ENCODE measurements at regions not wholly inside any gene's neighbourhood (a gene's known extent, or its start where the extent isn't known, plus 50 kb on each side); places are given as distances from the start of the nearest gene placed in this dataset.
A peak's percentile ranks its signal among the peaks of the same experiment; 100 is the strongest.

DNA sequence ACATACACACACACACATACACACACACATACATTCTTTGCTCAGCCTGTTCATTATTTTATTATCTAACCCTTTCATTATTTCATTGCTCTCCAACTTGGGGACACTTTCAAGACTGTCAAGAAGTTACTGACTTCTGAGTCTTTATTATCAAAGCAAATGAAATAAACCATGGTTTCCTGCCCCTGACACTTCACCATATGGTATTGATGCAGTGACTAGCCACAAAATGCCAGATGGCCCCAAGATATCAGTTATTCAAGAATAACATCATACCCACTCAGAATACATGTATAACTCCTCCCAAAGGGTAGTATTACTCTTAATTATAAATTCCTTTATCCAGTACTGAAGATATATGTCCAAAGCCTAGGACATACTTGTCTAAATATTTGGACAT is 197.3 kb downstream of the MRPL39 start:
- ATAC-seq (no peak), DNase-seq (no peak)
- no peaks in the 10 kb centered on the region for H3K27me3 ChIP-seq (ENCODE audit: control insufficient read depth in 2 of 2, insufficient read depth in 2 of 2, low read length in 2 of 2)
- intact Hi-C loops (cut with micrococcal nuclease) = no loop called here
- Mint-ChIP-seq H3K4me1 (peaks cover 0 to 6% (median 0%) of the 10 kb centered on the region in 7 donors), H3K27ac (no peak overlapping the region), H3K4me3 (no peak overlapping the region), H3K27me3 (peaks cover 0 to 8% (median 4%) of the 10 kb centered on the region in 5 donors), H3K36me3 (peaks cover 0 to 3% (median 0%) of the 10 kb centered on the region in 5 donors), H3K9me3 (peaks cover 0 to 5% (median 0%) of the 10 kb centered on the region in 11 donors)
- ChIA-PET CTCF (no interaction called here), POLR2A (no interaction called here)
- H3K4me1 ChIP-seq (ENCODE audit: control insufficient read depth in 2 of 2, insufficient read depth in 2 of 2, low read length in 2 of 2) = no peaks in the 10 kb centered on the region
- no peaks in the 10 kb centered on the region for H3K36me3 ChIP-seq (ENCODE audit: control insufficient read depth in 2 of 3, insufficient read depth in 3 of 3, low read length in 3 of 3)
- H3K27ac ChIP-seq (ENCODE audit: low read depth, low read length) = no peak overlapping the region
- H3K4me3 ChIP-seq (ENCODE audit: low read length) = no peak overlapping the region
- H3K9me3 ChIP-seq (ENCODE audit: control insufficient read depth in 2 of 3, low read length in 3 of 3) = no peaks in the 10 kb centered on the region

DNA sequence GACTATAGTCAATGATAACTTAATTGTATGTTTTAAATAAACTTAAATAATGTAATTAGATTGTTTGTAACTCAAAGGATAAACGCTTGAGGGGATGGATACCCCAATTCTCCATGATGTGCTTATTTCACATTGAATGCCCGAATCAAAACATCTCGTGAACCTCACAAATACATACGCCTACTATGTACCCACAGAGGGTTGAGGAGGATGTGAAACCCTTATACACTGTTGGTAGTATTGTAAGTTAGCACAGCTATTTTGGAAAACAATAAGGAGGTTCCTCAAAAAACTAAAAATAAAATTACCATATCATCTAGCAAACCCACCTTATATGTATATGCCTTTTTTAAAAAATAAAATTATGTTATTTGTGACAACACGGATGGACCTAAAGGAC is 198.6 kb downstream of the MRPL39 start:
- Histone ChIP-seq H3K27ac (ENCODE audit: low read depth, low read length) (no peak overlapping the region), H3K4me3 (ENCODE audit: low read length) (no peak overlapping the region), H3K9me3 (ENCODE audit: control insufficient read depth in 2 of 3, low read length in 3 of 3) (no peaks in the 10 kb centered on the region), H3K4me1 (ENCODE audit: control insufficient read depth in 2 of 2, insufficient read depth in 2 of 2, low read length in 2 of 2) (no peaks in the 10 kb centered on the region), H3K36me3 (ENCODE audit: control insufficient read depth in 2 of 3, insufficient read depth in 3 of 3, low read length in 3 of 3) (no peaks in the 10 kb centered on the region), H3K27me3 (ENCODE audit: control insufficient read depth in 2 of 2, insufficient read depth in 2 of 2, low read length in 2 of 2) (no peaks in the 10 kb centered on the region)
- POLR2A ChIA-PET = no interaction called here
- DNase-seq (no peak), ATAC-seq (no peak)
- Mint-ChIP-seq H3K4me3 (no peak overlapping the region), H3K4me1 (peaks cover 0 to 6% (median 0%) of the 10 kb centered on the region in 7 donors), H3K27ac (no peak overlapping the region), H3K9me3 (no peaks in the 10 kb centered on the region), H3K27me3 (peaks cover 0 to 6% (median 4%) of the 10 kb centered on the region in 5 donors), H3K36me3 (peaks cover 0 to under 1% (median 0%) of the 10 kb centered on the region in 5 donors)
- intact Hi-C loops (cut with micrococcal nuclease) = no loop called here
- CTCF ChIA-PET = no interaction called here

DNA sequence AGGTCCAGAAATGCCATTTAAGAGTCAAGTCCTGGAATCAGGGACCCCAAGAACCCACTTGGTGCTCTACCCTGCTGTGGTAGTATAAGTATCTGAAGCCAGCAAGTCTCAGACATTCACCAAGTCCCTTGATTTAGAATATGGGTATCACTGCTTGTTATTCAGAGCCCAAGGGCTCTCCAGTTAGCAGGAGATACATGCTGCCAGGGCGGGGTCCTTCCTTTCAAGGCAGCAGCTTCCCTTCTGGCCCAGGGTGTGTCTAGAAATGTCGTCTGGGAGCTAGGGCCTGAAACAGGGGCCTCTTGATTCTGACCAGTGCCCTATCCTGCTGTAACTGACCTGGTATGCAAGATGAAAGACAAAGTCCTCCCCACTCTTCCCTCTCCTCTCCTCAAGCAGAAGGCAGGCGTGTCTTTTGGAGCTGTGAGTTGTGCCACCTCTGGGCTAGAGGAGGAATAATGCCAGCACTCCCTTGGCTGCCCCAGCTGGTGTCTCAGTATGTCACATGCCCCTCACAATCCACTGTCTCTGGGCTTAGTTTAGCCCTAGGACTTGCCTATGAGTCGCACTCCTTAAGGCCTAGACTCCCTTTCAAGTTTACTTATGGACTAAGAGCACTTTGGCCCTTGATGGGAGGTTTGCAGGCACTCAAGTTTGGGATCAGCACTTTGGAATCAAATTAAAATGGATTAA is 200.2 kb downstream of the MRPL39 start:
- intact Hi-C loops (cut with micrococcal nuclease) = no loop called here
- ATAC-seq = no peak

DNA sequence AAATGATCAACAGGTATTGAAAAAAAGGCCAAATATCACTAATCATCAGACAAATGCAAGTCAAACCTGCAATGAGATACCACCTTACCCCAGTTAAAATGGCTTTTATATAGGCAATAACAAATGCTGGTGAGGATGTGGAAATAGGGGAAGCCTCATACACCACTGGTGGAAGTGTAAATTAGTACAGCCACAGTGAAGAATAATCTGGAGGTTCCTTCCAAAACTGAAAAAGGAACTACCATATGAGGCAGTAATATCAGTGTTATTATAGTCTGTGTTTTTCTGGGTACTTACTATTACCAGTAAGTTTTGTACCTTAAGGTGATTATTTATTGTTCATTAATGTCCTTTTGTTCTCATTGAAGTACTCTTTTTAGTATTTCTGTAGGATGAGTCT is 201.3 kb downstream of the MRPL39 start:
- CTCF ChIA-PET = no interaction called here
- no peak overlapping the region for H3K27ac ChIP-seq (ENCODE audit: low read depth, low read length)

More for the DNA sequence above, 200.2 kb downstream of the MRPL39 start:
- Histone ChIP-seq H3K4me3 (ENCODE audit: low read length) (no peak overlapping the region), H3K36me3 (ENCODE audit: control insufficient read depth in 2 of 3, insufficient read depth in 3 of 3, low read length in 3 of 3) (no peaks in the 10 kb centered on the region), H3K4me1 (ENCODE audit: control insufficient read depth in 2 of 2, insufficient read depth in 2 of 2, low read length in 2 of 2) (no peaks in the 10 kb centered on the region), H3K27me3 (ENCODE audit: control insufficient read depth in 2 of 2, insufficient read depth in 2 of 2, low read length in 2 of 2) (no peaks in the 10 kb centered on the region), H3K9me3 (ENCODE audit: control insufficient read depth in 2 of 3, low read length in 3 of 3) (no peaks in the 10 kb centered on the region), H3K27ac (ENCODE audit: low read depth, low read length) (no peak overlapping the region)
- ChIA-PET CTCF (no interaction called here), POLR2A (no interaction called here)
- Mint-ChIP-seq H3K4me1 (peaks cover 0 to 12% (median 0%) of the 10 kb centered on the region in 7 donors), H3K27me3 (peaks cover 0 to 6% (median 4%) of the 10 kb centered on the region in 5 donors), H3K36me3 (peaks cover 0 to 3% (median 0%) of the 10 kb centered on the region in 5 donors), H3K4me3 (no peak overlapping the region), H3K9me3 (peaks cover 0 to 2% (median 0%) of the 10 kb centered on the region in 11 donors), H3K27ac (no peak overlapping the region)
- no peak for DNase-seq

DNA sequence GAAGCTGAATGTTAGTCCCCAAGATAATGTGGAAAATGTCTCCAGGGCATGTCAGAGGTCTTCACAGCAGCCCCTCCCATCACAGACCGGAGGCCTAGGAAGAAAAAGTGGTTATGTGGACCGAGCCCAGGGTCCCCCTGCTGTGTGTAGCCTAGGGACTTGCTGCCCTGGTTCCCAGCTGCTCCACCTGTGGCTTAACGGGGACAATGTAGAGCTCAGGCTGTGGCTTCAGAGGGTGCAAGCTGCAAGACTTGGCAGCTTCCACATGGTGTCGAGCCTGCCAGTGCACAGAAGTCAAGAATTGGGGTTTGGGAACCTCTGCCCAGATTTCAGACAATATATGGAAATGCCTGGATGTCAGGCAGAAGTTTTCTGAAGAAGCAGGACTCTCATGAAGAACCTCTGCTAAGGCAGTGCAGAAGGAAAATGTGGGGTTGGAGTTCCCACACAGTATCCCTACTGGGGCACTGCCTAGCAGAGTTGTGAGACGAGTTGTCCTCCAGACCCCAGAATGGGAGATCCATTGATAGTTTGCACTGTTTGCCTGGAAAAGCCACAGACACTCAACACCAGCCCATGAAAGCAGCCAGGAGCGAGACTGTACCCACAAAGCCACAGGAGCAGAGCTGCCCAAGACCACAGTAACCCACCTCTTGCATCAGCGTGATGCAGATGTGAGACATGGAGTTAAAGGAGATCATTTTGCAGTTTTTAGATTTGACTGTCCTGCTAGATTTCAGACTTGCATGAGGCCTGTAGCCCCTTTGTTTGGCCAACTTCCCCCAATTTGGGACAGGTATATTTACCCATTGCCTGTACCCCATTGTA is 204.9 kb downstream of the MRPL39 start:
- H3K4me1 Mint-ChIP-seq = peaks cover 0 to 12% (median 0%) of the 10 kb centered on the region in 7 donors
- ATAC-seq = no peak
- intact Hi-C loops (cut with micrococcal nuclease) = no loop called here
- Histone ChIP-seq H3K4me3 (ENCODE audit: low read length) (no peak overlapping the region), H3K27ac (ENCODE audit: low read depth, low read length) (no peak overlapping the region), H3K4me1 (ENCODE audit: control insufficient read depth in 2 of 2, insufficient read depth in 2 of 2, low read length in 2 of 2) (no peaks in the 10 kb centered on the region), H3K36me3 (ENCODE audit: control insufficient read depth in 2 of 3, insufficient read depth in 3 of 3, low read length in 3 of 3) (no peaks in the 10 kb centered on the region), H3K9me3 (ENCODE audit: control insufficient read depth in 2 of 3, low read length in 3 of 3) (no peaks in the 10 kb centered on the region), H3K27me3 (ENCODE audit: control insufficient read depth in 2 of 2, insufficient read depth in 2 of 2, low read length in 2 of 2) (no peaks in the 10 kb centered on the region)
- no peak overlapping the region for H3K27ac Mint-ChIP-seq
- CTCF ChIA-PET = no interaction called here
- H3K4me3 Mint-ChIP-seq = no peak overlapping the region
- H3K9me3 Mint-ChIP-seq = peaks cover 0 to 3% (median 0%) of the 10 kb centered on the region in 11 donors
- peaks cover 0 to 6% (median 0%) of the 10 kb centered on the region in 5 donors for H3K27me3 Mint-ChIP-seq
- H3K36me3 Mint-ChIP-seq = peaks cover 0 to 3% (median 0%) of the 10 kb centered on the region in 5 donors
- DNase-seq = no peak
- POLR2A ChIA-PET = no interaction called here

More for the DNA sequence above, 201.3 kb downstream of the MRPL39 start:
- H3K9me3 Mint-ChIP-seq = peaks cover 0 to 3% (median 0%) of the 10 kb centered on the region in 11 donors
- ATAC-seq (peak; percentile 51), DNase-seq (no peak)
- peaks cover 0 to 12% (median 0%) of the 10 kb centered on the region in 7 donors for H3K4me1 Mint-ChIP-seq
- no peak overlapping the region for H3K27ac Mint-ChIP-seq
- no peak overlapping the region for H3K4me3 ChIP-seq (ENCODE audit: low read length)
- H3K4me3 Mint-ChIP-seq = no peak overlapping the region
- H3K27me3 ChIP-seq (ENCODE audit: control insufficient read depth in 2 of 2, insufficient read depth in 2 of 2, low read length in 2 of 2) = no peaks in the 10 kb centered on the region
- no peaks in the 10 kb centered on the region for H3K36me3 ChIP-seq (ENCODE audit: control insufficient read depth in 2 of 3, insufficient read depth in 3 of 3, low read length in 3 of 3)
- peaks cover 0 to 6% (median 0%) of the 10 kb centered on the region in 5 donors for H3K27me3 Mint-ChIP-seq
- peaks cover 0 to 3% (median 0%) of the 10 kb centered on the region in 5 donors for H3K36me3 Mint-ChIP-seq
- H3K4me1 ChIP-seq (ENCODE audit: control insufficient read depth in 2 of 2, insufficient read depth in 2 of 2, low read length in 2 of 2) = no peaks in the 10 kb centered on the region
- intact Hi-C loops (cut with micrococcal nuclease) = no loop called here
- H3K9me3 ChIP-seq (ENCODE audit: control insufficient read depth in 2 of 3, low read length in 3 of 3) = no peaks in the 10 kb centered on the region
- POLR2A ChIA-PET = no interaction called here

DNA sequence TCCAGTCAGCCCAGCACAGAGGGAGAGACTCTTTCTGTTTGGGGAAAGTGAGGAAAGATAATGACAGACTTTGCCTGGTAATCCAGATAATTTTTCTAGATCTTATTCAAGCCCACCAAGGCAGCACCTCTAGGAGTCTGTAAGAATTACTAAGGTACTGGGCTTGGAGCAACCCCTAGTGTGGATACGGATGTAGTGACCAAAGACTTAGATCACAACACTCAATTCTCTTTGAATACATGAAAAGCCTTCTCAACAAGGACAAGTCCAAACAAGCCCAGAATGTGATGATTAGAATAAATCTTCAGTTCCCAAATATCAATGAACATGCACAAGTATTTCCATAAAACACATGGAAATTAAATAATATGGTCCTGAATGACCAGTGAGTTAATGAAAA is 206.9 kb downstream of the MRPL39 start:
- no peaks in the 10 kb centered on the region for H3K36me3 ChIP-seq (ENCODE audit: control insufficient read depth in 2 of 3, insufficient read depth in 3 of 3, low read length in 3 of 3)
- ChIA-PET POLR2A (no interaction called here), CTCF (no interaction called here)
- Mint-ChIP-seq H3K27ac (no peak overlapping the region), H3K4me1 (peaks cover 0 to 13% (median 0%) of the 10 kb centered on the region in 7 donors), H3K27me3 (no peaks in the 10 kb centered on the region), H3K9me3 (peaks cover 0 to 3% (median 0%) of the 10 kb centered on the region in 11 donors), H3K4me3 (no peak overlapping the region), H3K36me3 (peaks cover 0 to 3% (median 0%) of the 10 kb centered on the region in 5 donors)
- H3K9me3 ChIP-seq (ENCODE audit: control insufficient read depth in 2 of 3, low read length in 3 of 3) = no peaks in the 10 kb centered on the region
- no peak for DNase-seq
- H3K4me1 ChIP-seq (ENCODE audit: control insufficient read depth in 2 of 2, insufficient read depth in 2 of 2, low read length in 2 of 2) = no peaks in the 10 kb centered on the region
- H3K4me3 ChIP-seq (ENCODE audit: low read length) = no peak overlapping the region
- intact Hi-C loops (cut with micrococcal nuclease) = no loop called here
- no peaks in the 10 kb centered on the region for H3K27me3 ChIP-seq (ENCODE audit: control insufficient read depth in 2 of 2, insufficient read depth in 2 of 2, low read length in 2 of 2)
- H3K27ac ChIP-seq (ENCODE audit: low read depth, low read length) = no peak overlapping the region
- no peak for ATAC-seq
